IMR-90 (cell line): ENCODE measurements at regions not wholly inside any gene's neighbourhood (a gene's known extent, or its start where the extent isn't known, plus 50 kb on each side); places are given as distances from the start of the nearest gene placed in this dataset.
"Not testable (repeated sequence)": the region's sequence is repeated elsewhere in the genome, so short reads cannot be mapped to it uniquely, and the experiment has no call there.

ENCODE experiments used
- ATAC-seq: fragments of 200-7000 bp; cut with Tn5 transposase; 2 replicates; pipeline ENCODE4 v1.9.1; 2020; ENCODE audit warnings: low read depth, mild to moderate bottlenecking, moderate library complexity
- BruUV-seq: library from RNA; stranded (reverse); fragments of 400-500 nt; replicated peaks from 2 replicates; lab custom pipeline; 2021; lab: Mats Ljungman, UMichigan
- CTCF ChIA-PET: fragments of 300-600 bp; formaldehyde crosslinking; extraction: SDS; loops from one replicate; lab custom pipeline; 2021; ENCODE audit warnings: antibody characterized with exemption; lab: Yijun Ruan, JAX
- POLR2A ChIA-PET: fragments of 300-600 bp; sonication (Branson Sonifier 250); formaldehyde crosslinking; loops from one replicate; lab custom pipeline; 2022; ENCODE audit warnings: antibody characterized with exemption; ENCODE audit not compliant: unreplicated experiment; lab: Charles Lee
- DNase-seq: peaks from one replicate; pipeline ENCODE4 v3.0.0; 2013
- H2AFZ ChIP-seq: replicated peaks from 2 replicates; pipeline ENCODE3; 2013; ENCODE audit warnings: low read length, mild to moderate bottlenecking; ENCODE audit not compliant: poor library complexity
- H2AK5ac ChIP-seq: 2 replicates; pipeline ENCODE4 v1.6.1; 2013; ENCODE audit warnings: low read depth, low read length, inconsistent platforms
- H2AK9ac ChIP-seq: replicated peaks from 2 replicates; pipeline ENCODE3; 2013; ENCODE audit warnings: mild to moderate bottlenecking, low read depth, low read length, moderate library complexity; ENCODE audit not compliant: poor library complexity
- H2BK120ac ChIP-seq: 2 replicates; pipeline ENCODE4 v1.6.1; 2013; ENCODE audit warnings: low read depth, low read length, inconsistent platforms
- H2BK15ac ChIP-seq: 3 replicates; pipeline ENCODE4 v1.6.1; 2013; ENCODE audit warnings: low read depth, low read length, inconsistent platforms
- H2BK20ac ChIP-seq: 2 replicates; pipeline ENCODE4 v1.6.1; 2013; ENCODE audit warnings: low read depth, mild to moderate bottlenecking, inconsistent platforms, low read length, moderate library complexity
- H2BK5ac ChIP-seq: 2 replicates; pipeline ENCODE4 v1.6.1; 2013; ENCODE audit warnings: mild to moderate bottlenecking, low read depth, low read length, inconsistent platforms; ENCODE audit not compliant: poor library complexity, severe bottlenecking
- H3K14ac ChIP-seq: replicated peaks from 2 replicates; pipeline ENCODE4 v1.6.1; 2013; ENCODE audit warnings: low read depth, low read length, inconsistent platforms
- H3K18ac ChIP-seq: 2 replicates; pipeline ENCODE4 v1.6.1; 2013; ENCODE audit warnings: low read depth, low read length, control low read depth
- H3K23ac ChIP-seq: 2 replicates; pipeline ENCODE4 v1.6.1; 2013; ENCODE audit warnings: low read depth, low read length, inconsistent platforms
- H3K27ac ChIP-seq: 2 replicates; pipeline ENCODE4 v1.5.1; 2013; ENCODE audit warnings: mild to moderate bottlenecking, control low read depth, low read length; ENCODE audit not compliant: insufficient read depth
- H3K27me3 ChIP-seq: 2 replicates; pipeline ENCODE4 v1.6.1; 2013; ENCODE audit warnings: low read length; ENCODE audit not compliant: control insufficient read depth, insufficient read depth
- H3K36me3 ChIP-seq: 2 replicates; pipeline ENCODE4 v1.6.1; 2013; ENCODE audit warnings: low read length, mixed read lengths; ENCODE audit not compliant: control insufficient read depth, insufficient read depth
- H3K4ac ChIP-seq: 2 replicates; pipeline ENCODE4 v1.6.1; 2013; ENCODE audit warnings: low read depth, low read length, inconsistent platforms
- H3K4me1 ChIP-seq: 2 replicates; pipeline ENCODE4 v1.6.1; 2013; ENCODE audit warnings: low read length, mixed read lengths; ENCODE audit not compliant: control insufficient read depth, insufficient read depth
- H3K4me2 ChIP-seq: 2 replicates; pipeline ENCODE4 v1.6.1; 2013; ENCODE audit warnings: low read depth, mild to moderate bottlenecking, control low read depth, low read length, moderate library complexity
- H3K4me3 ChIP-seq: 2 replicates; pipeline ENCODE4 v1.5.1; 2013; ENCODE audit warnings: low read depth, mild to moderate bottlenecking, control low read depth, low read length, moderate library complexity; ENCODE audit not compliant: insufficient read depth
- H3K56ac ChIP-seq: 2 replicates; pipeline ENCODE4 v1.6.1; 2013; ENCODE audit warnings: low read length, inconsistent platforms; ENCODE audit not compliant: insufficient read depth; ENCODE audit errors: extremely low read depth
- H3K79me1 ChIP-seq, 2 experiments: 2 replicates each; pipeline ENCODE4 v1.6.1; 2013; ENCODE audit warnings: low read length in 2 of 2, inconsistent platforms in 1 of 2, low read depth in 1 of 2
- H3K9ac ChIP-seq: 2 replicates; pipeline ENCODE4 v1.6.1; 2013; ENCODE audit warnings: low read depth, low read length, control low read depth
- H3K9me1 ChIP-seq: 2 replicates; pipeline ENCODE4 v1.6.1; 2013; ENCODE audit warnings: low read length, inconsistent platforms; ENCODE audit not compliant: insufficient read depth
- H3K9me3 ChIP-seq: 2 replicates; pipeline ENCODE4 v1.6.1; 2013; ENCODE audit warnings: low read length; ENCODE audit not compliant: control insufficient read depth, insufficient read depth
- H4K20me1 ChIP-seq: 2 replicates; pipeline ENCODE4 v1.6.1; 2013; ENCODE audit warnings: low read length, inconsistent platforms; ENCODE audit not compliant: insufficient read depth
- H4K5ac ChIP-seq: 2 replicates; pipeline ENCODE4 v1.6.1; 2013; ENCODE audit warnings: mild to moderate bottlenecking, low read depth, low read length, control low read depth
- H4K8ac ChIP-seq, 2 experiments: 2 replicates each; pipeline ENCODE4 v1.6.1; 2013; ENCODE audit warnings: low read depth in 2 of 2, low read length in 2 of 2, control low read depth in 1 of 2, inconsistent platforms in 1 of 2
- H4K91ac ChIP-seq: 2 replicates; pipeline ENCODE4 v1.6.1; 2013; ENCODE audit warnings: low read depth, low read length, inconsistent platforms; ENCODE audit not compliant: insufficient read depth
- WGBS, 2 experiments: methylation state at CpG; one replicate each; pipeline versions ENCODE4 v1.1.5 to v1.1.7; 2013; ENCODE audit warnings: missing lambda C conversion rate in 2 of 2; ENCODE audit not compliant: insufficient read length in 1 of 2; ENCODE audit errors: extremely low coverage in 2 of 2; 5-methylcytosine and 5-hydroxymethylcytosine counted together
- dilution Hi-C: fragments of 300-500 bp; cut with HindIII; formaldehyde crosslinking; loops from one replicate; pipeline ENCODE4 v1.14.3; 2018; ENCODE audit warnings: low sequenced_read_pairs; ENCODE audit not compliant: unreplicated experiment
- in situ Hi-C: fragments of 300-500 bp; cut with MboI; formaldehyde crosslinking; loops from 3 replicates; pipeline ENCODE4 v1.14.3; 2019; ENCODE audit warnings: low sequenced_read_pairs, inconsistent platforms, mixed read lengths
- intact Hi-C: fragments of 100-400 bp; cut with micrococcal nuclease; formaldehyde crosslinking; loops from 2 replicates; pipeline ENCODE4 v1.10.0; 2022

DNA sequence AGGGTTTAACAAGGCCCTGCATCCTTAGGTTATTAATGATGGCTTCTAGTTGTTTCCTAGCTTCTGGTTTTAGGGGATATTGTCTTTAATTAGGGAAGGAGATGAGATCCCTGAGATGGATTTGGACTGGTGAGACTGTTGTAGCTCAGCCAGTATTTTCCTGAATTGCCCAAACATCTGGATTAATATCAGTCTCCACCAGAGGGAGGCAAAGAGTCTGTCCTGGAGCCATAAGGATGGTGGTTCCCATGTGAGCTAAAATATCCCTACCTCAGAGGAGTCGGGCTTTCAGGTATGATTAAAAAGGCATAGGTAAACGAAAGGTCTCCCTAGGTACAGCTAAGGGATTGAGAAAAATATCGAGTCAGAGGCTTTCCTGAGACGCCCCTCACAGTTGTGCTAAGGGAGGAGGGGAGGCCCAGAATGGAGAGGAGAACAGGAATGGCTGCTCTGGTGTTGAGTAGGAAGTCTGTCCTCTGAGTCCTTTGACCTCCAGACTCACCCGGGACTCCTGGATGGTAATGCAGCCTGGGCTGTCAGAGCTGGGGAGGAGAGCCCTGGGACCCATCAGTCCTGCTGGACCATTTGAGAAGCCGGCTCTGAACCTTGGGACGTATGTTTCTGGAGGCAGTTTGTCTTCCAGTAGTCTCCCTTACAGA lies 130.3 kb upstream of the PLGLB1 start:
- H2BK15ac ChIP-seq, H3K56ac ChIP-seq, H3K4ac ChIP-seq, CTCF ChIA-PET, in situ Hi-C loops, dilution Hi-C loops, H4K5ac ChIP-seq, intact Hi-C loops, H2BK5ac ChIP-seq, H3K79me1 ChIP-seq, H3K4me3 ChIP-seq, H3K4me1 ChIP-seq, H2AFZ ChIP-seq, POLR2A ChIA-PET, H3K27ac ChIP-seq, H2BK20ac ChIP-seq, H3K18ac ChIP-seq, H2BK120ac ChIP-seq, H3K9ac ChIP-seq, DNase-seq, H4K8ac ChIP-seq, BruUV-seq, H3K36me3 ChIP-seq, H4K91ac ChIP-seq, H2AK9ac ChIP-seq, H4K20me1 ChIP-seq, H3K27me3 ChIP-seq, H3K9me3 ChIP-seq, H3K23ac ChIP-seq, H3K4me2 ChIP-seq, H3K14ac ChIP-seq, H2AK5ac ChIP-seq, H3K9me1 ChIP-seq: not testable (repeated sequence)
- WGBS, 2 experiments, result no CpG with 5 or more reads among the region's 7 CpGs
- ATAC-seq, result peak; percentile 85

DNA sequence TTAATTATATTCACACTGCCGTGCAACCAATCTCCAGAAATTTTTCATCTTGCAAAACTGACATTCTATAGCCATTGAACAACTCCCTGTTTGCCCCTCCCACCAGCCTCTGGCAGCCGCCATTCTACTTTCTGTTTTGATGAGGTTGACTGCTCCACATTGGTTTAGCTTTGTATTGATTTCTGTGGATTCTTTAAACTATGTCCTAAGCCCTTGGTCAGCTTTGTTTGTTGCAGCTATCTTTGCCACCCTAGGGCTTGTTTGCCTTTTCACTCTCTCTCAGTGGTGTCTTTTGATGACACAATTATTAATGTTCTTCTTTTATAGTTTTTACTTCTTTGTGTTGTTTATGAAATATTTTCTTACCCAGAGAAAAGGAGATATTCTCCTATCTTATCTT lies 152.8 kb upstream of the PLGLB1 start:
- H3K79me1 ChIP-seq, H2BK15ac ChIP-seq, H4K5ac ChIP-seq, H3K9me1 ChIP-seq, H3K4ac ChIP-seq, CTCF ChIA-PET, intact Hi-C loops, POLR2A ChIA-PET, H4K91ac ChIP-seq, H4K20me1 ChIP-seq, H2BK5ac ChIP-seq, H4K8ac ChIP-seq, in situ Hi-C loops, ATAC-seq, H3K9me3 ChIP-seq, H2BK20ac ChIP-seq, H3K9ac ChIP-seq, H2BK120ac ChIP-seq, H3K36me3 ChIP-seq, dilution Hi-C loops, H3K4me3 ChIP-seq, H3K27ac ChIP-seq, H3K56ac ChIP-seq, H3K4me1 ChIP-seq, DNase-seq, H3K27me3 ChIP-seq, H2AFZ ChIP-seq, BruUV-seq, H3K23ac ChIP-seq, H3K14ac ChIP-seq, H2AK9ac ChIP-seq, H2AK5ac ChIP-seq, H3K18ac ChIP-seq, H3K4me2 ChIP-seq: not testable (repeated sequence)
- no CpG with 5 or more reads among the region's 2 CpGs for WGBS, 2 experiments
